Natural killer cell treated with Interleukin-12 subunit alpha and Interleukin-12 subunit beta and Interleukin-15 and Interleukin-18, amount 100 ng/mL, for 72 hours (primary cell): ENCODE measurements at regions not wholly inside any gene's neighbourhood (a gene's known extent, or its start where the extent isn't known, plus 50 kb on each side); places are given as distances from the start of the nearest gene placed in this dataset.

ENCODE experiments used
- ATAC-seq, 2 donors: fragments of 150-1000 bp; cut with Tn5 transposase in 1 of 2; sonication (Bioruptor Pico), chemical (Tn5 transposase) in 1 of 2; 2 replicates each; pipeline ENCODE4 v1.10.0; 2021
- DNase-seq: peaks from one replicate; pipeline ENCODE4 v3.0.0; 2022; ENCODE audit warnings: low spot score
- H3K27ac Mint-ChIP-seq, 2 donors: 1 replicate in 1 of 2; 2 replicates in 1 of 2; pipeline ENCODE4 v1.8.0; 2022; ENCODE audit warnings: mixed read lengths in 2 of 2, mild to moderate bottlenecking in 1 of 2, moderate library complexity in 1 of 2
- H3K27me3 Mint-ChIP-seq, 2 donors: 1 replicate in 1 of 2; 2 replicates in 1 of 2; pipeline ENCODE4 v1.8.0; 2022; ENCODE audit warnings: mixed read lengths in 2 of 2
- H3K36me3 Mint-ChIP-seq: one replicate; pipeline ENCODE4 v1.8.0; 2022; ENCODE audit warnings: mixed read lengths
- H3K4me1 Mint-ChIP-seq, 2 donors: 1 replicate in 1 of 2; 2 replicates in 1 of 2; pipeline ENCODE4 v1.8.0; 2022; ENCODE audit warnings: low read depth in 2 of 2, mixed read lengths in 2 of 2, mild to moderate bottlenecking in 1 of 2
- H3K4me3 Mint-ChIP-seq: one replicate; pipeline ENCODE4 v1.8.0; 2022; ENCODE audit warnings: mixed read lengths
- H3K9me3 Mint-ChIP-seq: 2 replicates; pipeline ENCODE4 v1.8.0; 2022; ENCODE audit warnings: mixed read lengths

DNA sequence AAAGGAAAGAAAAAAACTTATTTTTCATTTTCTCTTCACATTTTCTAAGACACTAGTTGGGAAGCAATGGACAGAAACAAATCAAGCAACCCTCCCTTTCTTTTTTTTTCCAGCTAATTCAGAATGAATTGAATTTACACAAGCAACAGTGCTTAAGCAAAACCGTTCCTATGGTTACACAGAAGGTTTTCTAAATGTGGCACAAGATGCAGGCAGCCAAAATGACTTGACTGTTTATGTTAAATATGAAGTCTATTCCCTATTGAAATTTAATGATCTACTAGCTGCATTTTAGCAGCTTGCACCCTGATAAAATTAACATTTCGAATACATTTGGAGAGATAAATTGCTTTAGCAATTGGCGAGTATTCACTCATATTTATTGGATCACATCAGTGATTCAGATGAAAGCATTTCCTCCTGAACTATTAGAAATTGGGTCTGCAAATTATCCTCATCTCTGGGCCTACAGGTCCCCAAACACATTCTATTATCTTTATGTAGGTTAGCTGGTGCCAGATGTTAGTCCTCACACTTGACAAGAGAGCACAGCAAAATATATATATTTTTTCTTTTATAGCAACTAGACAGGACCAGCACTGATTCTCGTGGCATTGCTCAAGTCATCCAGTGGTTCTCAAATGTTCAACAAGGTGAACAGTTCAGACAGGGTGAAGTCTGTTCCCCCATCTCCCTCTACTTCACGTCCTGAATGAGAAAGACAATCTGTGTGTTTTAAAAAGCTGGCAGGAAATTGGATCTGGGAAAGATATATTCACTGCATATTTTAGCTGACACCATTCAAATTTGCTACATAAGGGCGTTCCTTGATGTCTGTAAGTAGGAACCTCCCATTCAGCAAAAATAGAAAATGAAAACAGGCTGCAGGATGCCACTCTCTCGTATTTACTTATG, 463.6 kb upstream of the KCNMB2 start:
- Mint-ChIP-seq H3K27me3 (peaks cover 3 to 13% of the 10 kb centered on the region in 2 donors), H3K27ac (no peak overlapping the region), H3K4me3 (no peak overlapping the region), H3K4me1 (peaks cover 5% of the 10 kb centered on the region in 2 donors), H3K9me3 (no peaks in the 10 kb centered on the region), H3K36me3 (no peaks in the 10 kb centered on the region)
- DNase-seq (no peak), ATAC-seq (no peak)

DNA sequence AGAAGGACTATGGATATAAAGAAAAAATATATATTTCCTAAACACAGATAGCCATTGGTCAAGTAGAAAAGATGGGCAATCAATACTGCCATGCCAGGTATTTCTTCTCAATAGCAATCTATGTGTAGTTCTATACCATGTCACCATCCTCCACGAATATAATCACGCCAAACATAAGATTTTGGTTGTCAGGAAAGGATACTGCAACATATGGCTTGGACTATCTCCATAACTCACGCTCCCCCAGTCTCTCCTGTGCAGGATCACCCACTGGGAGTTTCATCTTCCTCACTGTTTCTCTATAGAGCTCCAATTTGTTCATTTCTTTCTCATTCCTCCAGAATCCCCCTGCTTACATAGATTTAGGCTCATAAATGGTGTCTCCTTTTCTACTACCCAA, 462.9 kb upstream of the KCNMB2 start:
- H3K4me3 Mint-ChIP-seq, result no peak overlapping the region
- H3K36me3 Mint-ChIP-seq, result no peaks in the 10 kb centered on the region
- peaks cover 3 to 13% of the 10 kb centered on the region in 2 donors for H3K27me3 Mint-ChIP-seq
- no peak overlapping the region for H3K27ac Mint-ChIP-seq
- H3K9me3 Mint-ChIP-seq, result no peaks in the 10 kb centered on the region
- DNase-seq, result no peak
- no peak for ATAC-seq
- peaks cover 5% of the 10 kb centered on the region in 2 donors for H3K4me1 Mint-ChIP-seq

DNA sequence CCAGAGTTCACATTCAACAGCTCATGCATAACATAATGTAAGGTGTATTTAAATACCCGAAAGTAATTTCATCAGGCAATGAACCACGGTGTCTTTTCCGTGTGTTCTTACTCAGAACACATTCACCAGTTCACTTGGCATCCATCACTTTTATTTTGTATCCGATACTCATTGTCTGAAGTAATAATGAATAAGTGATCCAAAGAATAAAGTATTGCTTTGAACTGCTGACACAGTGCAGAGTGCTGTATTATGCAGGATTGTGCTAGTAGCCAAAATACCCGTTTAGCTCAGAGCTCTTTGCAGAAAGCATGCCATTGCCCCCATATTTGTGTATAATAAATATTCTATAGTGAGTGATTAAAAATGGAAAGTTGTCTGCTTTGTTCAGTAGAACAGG, 460.9 kb upstream of the KCNMB2 start:
- no peak for DNase-seq
- Mint-ChIP-seq H3K27me3 (peaks cover 3 to 13% of the 10 kb centered on the region in 2 donors), H3K4me3 (no peak overlapping the region), H3K4me1 (peaks cover 5% of the 10 kb centered on the region in 2 donors), H3K9me3 (no peaks in the 10 kb centered on the region), H3K36me3 (no peaks in the 10 kb centered on the region), H3K27ac (no peak overlapping the region)
- ATAC-seq, result no peak

- peaks cover 0 to 11% of the 10 kb centered on the region in 2 donors for H3K27me3 Mint-ChIP-seq
- H3K27ac Mint-ChIP-seq, result no peak overlapping the region
- no peak for ATAC-seq
- H3K4me1 Mint-ChIP-seq, result peaks cover 5% of the 10 kb centered on the region in 2 donors
- no peaks in the 10 kb centered on the region for H3K9me3 Mint-ChIP-seq
- DNase-seq, result no peak
- no peaks in the 10 kb centered on the region for H3K36me3 Mint-ChIP-seq
- H3K4me3 Mint-ChIP-seq, result no peak overlapping the region
These were observed 457.3 kb upstream of the KCNMB2 start for GRCh38 chr3:178078953-178079352.

GRCh38 chr3:178079966-178080365, 456.3 kb upstream of the KCNMB2 start:
- no peak for ATAC-seq

DNA sequence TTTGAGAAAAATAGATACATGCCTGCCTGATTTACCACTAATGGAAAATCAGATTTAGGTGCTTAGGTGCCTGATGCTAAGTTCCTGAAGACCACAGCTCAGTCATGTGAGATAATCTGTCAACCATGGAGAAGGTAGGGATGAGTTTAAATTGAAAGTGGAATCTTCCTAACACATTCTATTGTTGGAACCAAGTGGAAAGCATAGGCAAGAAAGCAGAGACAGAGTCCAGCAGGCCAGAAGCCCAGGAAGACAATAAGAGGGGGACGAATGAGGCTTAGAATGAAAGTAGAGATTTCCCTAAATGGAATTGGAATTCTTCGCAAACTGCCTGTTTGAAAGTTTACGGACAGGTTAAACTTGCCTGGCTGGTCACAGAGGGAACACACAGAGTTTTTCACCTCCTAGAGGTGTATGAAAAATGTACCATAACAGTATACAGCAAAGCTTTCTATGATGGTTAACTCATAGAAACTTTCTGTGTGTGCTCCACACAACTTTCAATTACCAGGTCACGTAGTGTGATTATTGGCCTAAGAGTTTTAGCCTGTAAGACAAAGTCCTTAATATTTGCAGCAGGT, 453.8 kb upstream of the KCNMB2 start:
- Mint-ChIP-seq H3K9me3 (no peaks in the 10 kb centered on the region), H3K4me3 (no peak overlapping the region), H3K36me3 (no peaks in the 10 kb centered on the region), H3K27me3 (peaks cover 7 to 19% of the 10 kb centered on the region in 2 donors), H3K27ac (no peak overlapping the region), H3K4me1 (peaks cover 5 to 15% of the 10 kb centered on the region in 2 donors)
- ATAC-seq (no peak), DNase-seq (no peak)

More at GRCh38 chr3:178079966-178080365, 456.3 kb upstream of the KCNMB2 start:
- peaks cover 10 to 12% of the 10 kb centered on the region in 2 donors for H3K4me1 Mint-ChIP-seq
- H3K27me3 Mint-ChIP-seq, result peaks cover 2 to 11% of the 10 kb centered on the region in 2 donors
- no peaks in the 10 kb centered on the region for H3K9me3 Mint-ChIP-seq
- H3K4me3 Mint-ChIP-seq, result no peak overlapping the region
- no peaks in the 10 kb centered on the region for H3K36me3 Mint-ChIP-seq
- no peak overlapping the region for H3K27ac Mint-ChIP-seq
- DNase-seq, result no peak

GRCh38 chr3:178083906-178084866, 452.1 kb upstream of the KCNMB2 start:
- no peak for DNase-seq
- ATAC-seq, result no peak
- no peaks in the 10 kb centered on the region for H3K36me3 Mint-ChIP-seq
- peaks cover 10 to 19% of the 10 kb centered on the region in 2 donors for H3K27me3 Mint-ChIP-seq
- H3K27ac Mint-ChIP-seq, result peak overlapping the region in 1 of 2 donors; percentile 11
- H3K4me3 Mint-ChIP-seq, result peak overlapping the region; percentile 15
- peaks cover 5 to 15% of the 10 kb centered on the region in 2 donors for H3K4me1 Mint-ChIP-seq
- no peaks in the 10 kb centered on the region for H3K9me3 Mint-ChIP-seq

DNA sequence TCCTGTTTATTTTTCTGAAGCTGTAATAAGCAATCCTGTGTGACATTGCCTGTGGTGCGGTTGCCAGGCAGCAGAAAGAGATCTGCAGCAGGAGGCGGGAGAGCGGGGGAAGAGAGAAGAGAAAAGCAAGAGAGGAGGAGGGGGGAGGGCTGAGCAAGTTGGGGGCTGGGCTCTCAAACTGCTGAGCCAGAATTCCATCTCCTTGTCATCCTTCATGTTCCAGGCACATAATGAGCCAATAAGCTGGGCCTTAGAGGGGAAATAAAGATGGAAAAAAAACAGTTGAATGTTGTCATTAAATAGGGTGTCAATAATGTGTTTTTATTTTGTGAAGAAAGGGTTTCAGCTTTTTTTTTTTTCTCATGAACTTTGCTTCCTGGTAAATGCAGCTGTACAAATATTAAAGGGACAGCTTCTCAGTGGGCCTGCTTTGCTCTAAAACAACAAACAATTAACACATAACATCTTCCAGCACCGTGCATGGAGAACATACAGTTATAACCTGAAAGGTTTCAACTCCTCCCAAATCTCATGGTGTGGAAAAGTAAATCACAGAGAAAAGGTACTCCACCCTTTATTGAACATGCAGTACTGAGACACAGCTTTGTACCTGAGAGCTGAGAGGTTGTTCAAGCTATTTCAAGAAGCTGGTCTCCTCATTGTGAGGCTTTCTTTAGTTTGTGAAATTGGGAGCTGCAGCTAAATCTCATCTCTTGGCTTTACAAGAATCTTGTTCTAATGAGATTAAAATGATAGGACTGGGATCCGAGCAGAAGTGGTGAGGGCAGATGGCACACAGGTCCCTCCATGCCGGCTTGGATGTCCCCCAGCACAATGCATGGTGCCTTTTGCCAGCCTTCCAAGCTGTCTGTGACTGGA, 451.1 kb upstream of the KCNMB2 start:
- H3K4me1 Mint-ChIP-seq, result peaks cover 5 to 15% of the 10 kb centered on the region in 2 donors

GRCh38 chr3:178085817-178086123, 450.5 kb upstream of the KCNMB2 start:
- H3K4me3 Mint-ChIP-seq, result no peak overlapping the region
- H3K4me1 Mint-ChIP-seq, result peaks cover 5 to 15% of the 10 kb centered on the region in 2 donors
- peaks cover 10 to 17% of the 10 kb centered on the region in 2 donors for H3K27me3 Mint-ChIP-seq
- no peak overlapping the region for H3K27ac Mint-ChIP-seq
- H3K9me3 Mint-ChIP-seq, result no peaks in the 10 kb centered on the region
- no peaks in the 10 kb centered on the region for H3K36me3 Mint-ChIP-seq
- DNase-seq, result no peak
- no peak for ATAC-seq

More for the DNA sequence above, 451.1 kb upstream of the KCNMB2 start:
- peak overlapping the region; percentile 15 for H3K4me3 Mint-ChIP-seq
- no peaks in the 10 kb centered on the region for H3K36me3 Mint-ChIP-seq
- DNase-seq (no peak), ATAC-seq (no peak)
- peaks cover 10 to 19% of the 10 kb centered on the region in 2 donors for H3K27me3 Mint-ChIP-seq
- H3K27ac Mint-ChIP-seq, result peak overlapping the region in 1 of 2 donors; percentile 11
- no peaks in the 10 kb centered on the region for H3K9me3 Mint-ChIP-seq

DNA sequence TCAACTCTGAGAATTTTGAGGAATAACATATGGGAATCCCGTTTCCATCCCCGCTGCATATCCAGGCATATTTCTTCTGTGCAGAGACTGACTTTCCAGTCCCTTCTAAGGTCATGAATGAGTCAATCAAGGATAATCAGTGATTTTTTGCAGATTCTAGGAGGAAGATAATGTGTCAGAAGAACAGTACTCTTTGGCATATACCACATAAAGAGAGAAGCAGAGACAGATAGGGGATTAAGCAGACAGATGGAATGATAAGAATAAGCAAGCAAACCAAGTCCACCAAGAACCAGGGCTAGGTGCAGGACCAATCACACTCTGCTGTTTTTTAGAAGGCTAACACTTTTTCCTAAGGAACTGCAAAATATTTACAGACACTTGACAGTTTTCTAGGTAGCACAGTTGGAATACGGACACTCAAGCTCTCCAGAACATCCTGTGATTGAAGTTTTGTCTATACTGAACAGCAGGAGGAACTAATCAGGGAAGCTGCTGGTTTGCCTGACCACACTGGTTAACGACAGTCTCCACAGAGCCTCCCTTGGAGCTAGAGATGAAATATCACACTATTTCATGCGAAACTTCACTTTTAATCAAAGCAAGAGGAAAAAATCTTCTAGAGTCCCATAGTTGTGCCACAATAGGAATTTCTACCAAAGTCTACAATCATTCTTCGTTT, 450.0 kb upstream of the KCNMB2 start:
- Mint-ChIP-seq H3K36me3 (peaks cover 2% of the 10 kb centered on the region), H3K27me3 (peaks cover 10 to 13% of the 10 kb centered on the region in 2 donors), H3K9me3 (peaks cover 1% of the 10 kb centered on the region), H3K4me3 (no peak overlapping the region), H3K27ac (no peak overlapping the region), H3K4me1 (peaks cover 5 to 15% of the 10 kb centered on the region in 2 donors)
- DNase-seq (no peak), ATAC-seq (no peak)

GRCh38 chr3:178087376-178087775, 448.9 kb upstream of the KCNMB2 start:
- Mint-ChIP-seq H3K36me3 (peaks cover 10% of the 10 kb centered on the region), H3K9me3 (peaks cover 5% of the 10 kb centered on the region), H3K27me3 (peaks cover 10 to 19% of the 10 kb centered on the region in 2 donors), H3K27ac (no peak overlapping the region), H3K4me1 (peaks cover 5 to 15% of the 10 kb centered on the region in 2 donors), H3K4me3 (no peak overlapping the region)
- no peak for DNase-seq
- ATAC-seq, result no peak

GRCh38 chr3:178088963-178089362, 447.3 kb upstream of the KCNMB2 start:
- DNase-seq, result no peak
- no peak for ATAC-seq
- Mint-ChIP-seq H3K27ac (no peak overlapping the region), H3K4me1 (peaks cover 5 to 15% of the 10 kb centered on the region in 2 donors), H3K27me3 (peaks cover 10 to 20% of the 10 kb centered on the region in 2 donors), H3K36me3 (peaks cover 19% of the 10 kb centered on the region), H3K4me3 (no peak overlapping the region), H3K9me3 (peaks cover 9% of the 10 kb centered on the region)
